ENCODE measurements at regions not wholly inside any gene's neighbourhood (a gene's known extent, or its start where the extent isn't known, plus 50 kb on each side); places are given as distances from the start of the nearest gene placed in this dataset.

DNA sequence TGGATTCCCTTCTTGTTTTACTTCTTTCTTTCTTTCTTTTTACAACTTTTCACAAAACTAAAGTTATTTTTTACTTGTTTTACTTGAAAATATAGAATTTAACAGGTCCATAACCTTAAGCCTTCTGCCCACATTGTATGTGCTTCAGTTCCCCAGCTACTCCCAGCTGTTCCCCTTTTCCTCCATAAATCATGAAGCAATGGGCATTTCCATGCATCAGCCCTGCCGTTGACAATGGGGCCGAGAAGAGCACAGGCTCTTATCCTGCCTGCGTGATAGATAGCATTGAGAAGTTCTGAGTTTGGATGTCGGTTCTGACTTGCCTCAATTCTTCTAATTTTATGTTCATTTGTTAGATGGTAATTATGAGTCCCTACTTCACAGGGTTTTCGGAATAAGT is 583.8 kb downstream of the CDH26 start:
- Histone ChIP-seq H2BK15ac (ENCODE audit: low read depth, low read length) (no peak overlapping the region), H3K23ac (ENCODE audit: low read depth, low read length) (no peak overlapping the region), H2BK120ac (ENCODE audit: low read depth, low read length) (no peak overlapping the region), H3K27ac (ENCODE audit: insufficient read depth, low read length) (no peak overlapping the region), H3K56ac (ENCODE audit: extremely low read depth, insufficient read depth, low read length) (no peak overlapping the region), H3K4ac (ENCODE audit: low read depth, low read length) (no peak overlapping the region), H3K4me1 (ENCODE audit: control insufficient read depth, insufficient read depth, low read length) (no peaks in the 10 kb centered on the region), H3K4me3 (ENCODE audit: insufficient read depth, low read depth, low read length) (no peak overlapping the region), H2BK20ac (ENCODE audit: low read depth, low read length) (no peak overlapping the region), H3K36me3 (ENCODE audit: control insufficient read depth, insufficient read depth, low read length) (no peaks in the 10 kb centered on the region), H3K9me3 (ENCODE audit: control insufficient read depth, insufficient read depth, low read length) (0 out of 2 replicates have a peak, but pooled peaks cover 2% of the 10 kb centered on the region), H4K20me1 (ENCODE audit: insufficient read depth, low read length) (no peaks in the 10 kb centered on the region), H3K79me1 (ENCODE audit: low read depth in 1 of 2, low read length in 2 of 2) (no peaks in the 10 kb centered on the region), H4K91ac (ENCODE audit: insufficient read depth, low read depth, low read length) (no peak overlapping the region), H2AFZ (replicated peaks; ENCODE audit: low read length, poor library complexity) (no peak overlapping the region), H4K8ac (ENCODE audit: low read depth in 2 of 2, low read length in 2 of 2) (no peak overlapping the region), H2AK5ac (ENCODE audit: low read depth, low read length) (no peak overlapping the region), H3K27me3 (ENCODE audit: control insufficient read depth, insufficient read depth, low read length) (no peaks in the 10 kb centered on the region), H3K9ac (ENCODE audit: low read depth, low read length) (no peak overlapping the region), H3K18ac (ENCODE audit: low read depth, low read length) (no peak overlapping the region), H3K14ac (replicated peaks; ENCODE audit: low read depth, low read length) (no peak overlapping the region), H2BK5ac (ENCODE audit: low read depth, low read length, poor library complexity, severe bottlenecking) (no peak overlapping the region), H2AK9ac (replicated peaks; ENCODE audit: low read depth, low read length, poor library complexity) (no peak overlapping the region), H3K4me2 (ENCODE audit: low read depth, low read length) (no peak overlapping the region), H4K5ac (ENCODE audit: low read depth, low read length) (no peak overlapping the region), H3K9me1 (ENCODE audit: insufficient read depth, low read length) (no peaks in the 10 kb centered on the region)
- intact Hi-C loops (cut with micrococcal nuclease): no loop called here
- WGBS, 2 experiments (ENCODE audit: extremely low coverage in 2 of 2, insufficient read length in 1 of 2): no CpG with 5 or more reads among the region's 5 CpGs
- dilution Hi-C loops (cut with HindIII; ENCODE audit: low sequenced_read_pairs, unreplicated experiment): no loop called here
- DNase-seq (no peak), ATAC-seq (ENCODE audit: low read depth) (no peak)
- ChIA-PET CTCF (no interaction called here), POLR2A (ENCODE audit: unreplicated experiment) (no interaction called here)
- TF ChIP-seq RCOR1 (IDR thresholded peaks at IDR 0.05; ENCODE audit: insufficient replicate concordance, low read length): no peak
- no peak for TF ChIP-seq MAZ (IDR thresholded peaks at IDR 0.05; ENCODE audit: borderline replicate concordance, low read depth, low read length)
- no peak for TF ChIP-seq MAFK (IDR thresholded peaks at IDR 0.05; ENCODE audit: low read depth, low read length)
- TF ChIP-seq FOS (IDR thresholded peaks at IDR 0.05; ENCODE audit: low read depth, low read length): no peak
- TF ChIP-seq CTCF (conservative IDR thresholded peaks at IDR 0.05; ENCODE audit: low read depth, low read length): no peak
- no peak for TF ChIP-seq RAD21 (IDR thresholded peaks at IDR 0.05; ENCODE audit: low read length)
- no peak for TF ChIP-seq POLR2A (IDR thresholded peaks at IDR 0.05; ENCODE audit: low read depth, low read length)
- no peak for TF ChIP-seq CHD1 (IDR thresholded peaks at IDR 0.05; ENCODE audit: low read depth, low read length)
- TF ChIP-seq CEBPB (IDR thresholded peaks at IDR 0.05; ENCODE audit: low read depth, low read length): no peak
- no peak for TF ChIP-seq RFX5 (IDR thresholded peaks at IDR 0.05; ENCODE audit: low read depth, low read length)
- in situ Hi-C loops (cut with MboI; ENCODE audit: low sequenced_read_pairs): no loop called here
- no TSS peak for BruUV-seq (replicated peaks)
